HepG2 (cell line): ENCODE measurements at regions not wholly inside any gene's neighbourhood (a gene's known extent, or its start where the extent isn't known, plus 50 kb on each side); places are given as distances from the start of the nearest gene placed in this dataset.

ENCODE experiments used
- ATAC-seq: fragments of 200-7000 bp; cut with Tn5 transposase; 3 replicates; pipeline ENCODE4 v1.9.1; 2020; ENCODE audit warnings: mild to moderate bottlenecking, moderate library complexity
- BruUV-seq: library from RNA; stranded (reverse); fragments of 400-500 nt; replicated peaks from 2 replicates; lab custom pipeline; 2021; lab: Mats Ljungman, UMichigan
- CTCF ChIA-PET: fragments of 300-600 bp; formaldehyde crosslinking; extraction: SDS; loops from one replicate; lab custom pipeline; 2021; ENCODE audit warnings: low total read pairs, inconsistent platforms, low intra/inter-chr PET ratio; lab: Yijun Ruan, JAX
- POLR2A ChIA-PET: fragments of 350-600 bp; sonication (Branson Sonifier 250); formaldehyde crosslinking; loops from one replicate; lab custom pipeline; 2020; ENCODE audit warnings: antibody characterized with exemption, inconsistent platforms; lab: Yijun Ruan, JAX
- DNase-seq: peaks from one replicate; pipeline ENCODE4 v3.0.0-alpha.2; 2015; ENCODE audit warnings: low spot score
- FAIRE-seq: peaks from 3 replicates; lab custom pipeline; 2011; peaks lifted over from hg19 to GRCh38; lab: Jason Lieb, UNC
- H2AFZ ChIP-seq: one replicate; pipeline ENCODE4 v1.6.1; 2011; ENCODE audit warnings: low read length, inconsistent platforms
- H3K27ac ChIP-seq: fragments of 300-600 bp; 3 replicates; pipeline ENCODE4 v1.8.0; 2011; ENCODE audit warnings: mixed run types, mild to moderate bottlenecking, mixed read lengths, low read length, inconsistent platforms; ENCODE audit not compliant: insufficient read depth; ENCODE audit errors: extremely low read length
- H3K27me3 ChIP-seq, 2 experiments: fragments of 200-600 bp in 1 of 2; 2 replicates in 1 of 2; 3 replicates in 1 of 2; pipeline versions ENCODE4 v1.6.0 to v1.8.0; 2011; ENCODE audit warnings: low read length in 2 of 2, mild to moderate bottlenecking in 2 of 2, moderate library complexity in 2 of 2, inconsistent platforms in 1 of 2; ENCODE audit not compliant: insufficient read depth in 2 of 2, control insufficient read depth in 1 of 2
- H3K36me3 ChIP-seq, 2 experiments: fragments of 200-600 bp in 1 of 2; replicated peaks in 1 of 2; 2 replicates in 1 of 2; 3 replicates in 1 of 2; pipeline versions ENCODE4 v1.5.1 to v1.8.0; 2011; ENCODE audit warnings: low read length in 2 of 2, inconsistent platforms in 1 of 2; ENCODE audit not compliant: insufficient read depth in 2 of 2, control insufficient read depth in 1 of 2
- H3K4me1 ChIP-seq: 2 replicates; pipeline ENCODE4 v1.5.1; 2012; ENCODE audit warnings: low read length, inconsistent platforms; ENCODE audit not compliant: insufficient read depth
- H3K4me2 ChIP-seq: 2 replicates; pipeline ENCODE4 v1.6.0; 2011; ENCODE audit warnings: low read depth, low read length, inconsistent platforms
- H3K4me3 ChIP-seq, 3 experiments: fragments of 200-600 bp in 1 of 3; sonication (generic), shearing (Covaris generic) in 1 of 3; replicated peaks in 1 of 3; 2 replicates each; pipeline ENCODE4 v1.5.1; 2011 to 2016; ENCODE audit warnings: low read length in 3 of 3, inconsistent platforms in 2 of 3, low read depth in 2 of 3, mild to moderate bottlenecking in 2 of 3, control low read depth in 1 of 3, mixed read lengths in 1 of 3; ENCODE audit not compliant: insufficient read depth in 1 of 3
- H3K79me2 ChIP-seq: one replicate; pipeline ENCODE4 v1.6.1; 2011; ENCODE audit warnings: low read length, inconsistent platforms; ENCODE audit not compliant: insufficient read depth
- H3K9ac ChIP-seq: 2 replicates; pipeline ENCODE4 v1.6.0; 2011; ENCODE audit warnings: mild to moderate bottlenecking, low read depth, low read length, inconsistent platforms; ENCODE audit not compliant: insufficient read depth
- H3K9me3 ChIP-seq: 2 replicates; pipeline ENCODE4 v1.5.1; 2012; ENCODE audit warnings: mild to moderate bottlenecking, low read length
- H4K20me1 ChIP-seq: 2 replicates; pipeline ENCODE4 v1.6.0; 2011; ENCODE audit warnings: inconsistent platforms, mild to moderate bottlenecking, low read length, moderate library complexity; ENCODE audit not compliant: insufficient read depth
- ATF1 ChIP-seq: IDR thresholded peaks from 2 replicates; pipeline ENCODE4 v1.6.1; 2016; ENCODE audit warnings: mild to moderate bottlenecking, control low read depth
- FIP1L1 ChIP-seq: fragments of 200-400 bp; formaldehyde crosslinking; IDR thresholded peaks from 2 replicates; pipeline ENCODE4 v1.6.1; 2018; ENCODE audit warnings: low read depth, mild to moderate bottlenecking, low read length, moderate library complexity, borderline replicate concordance; ENCODE audit not compliant: insufficient read depth
- JDP2 ChIP-seq: sonication (generic); formaldehyde crosslinking; IDR thresholded peaks from 2 replicates; pipeline ENCODE4 v1.8.1; 2022; ENCODE audit warnings: missing genetic modification reagents, borderline replicate concordance
- JUNB ChIP-seq: sonication (generic); formaldehyde crosslinking; IDR thresholded peaks from 2 replicates; pipeline ENCODE4 v1.8.0; 2022; ENCODE audit warnings: missing genetic modification reagents, mild to moderate bottlenecking, borderline replicate concordance
- KLF6 ChIP-seq: IDR thresholded peaks from 2 replicates; pipeline ENCODE4 v1.8.0; 2016; ENCODE audit warnings: missing biosample characterization, missing genetic modification reagents
- LCORL ChIP-seq, 2 experiments: fragments of 450-650 bp in 1 of 2; sonication (generic) in 1 of 2; formaldehyde crosslinking in 1 of 2; IDR thresholded peaks; 2 replicates each; pipeline versions ENCODE4 v1.5.0 to v1.6.1; 2017 to 2020; ENCODE audit warnings: antibody characterized with exemption in 1 of 2, missing genetic modification reagents in 1 of 2
- NR1H2 ChIP-seq: sonication (generic); formaldehyde crosslinking; IDR thresholded peaks from 2 replicates; pipeline ENCODE4 v1.8.1; 2022; ENCODE audit warnings: low read depth, missing genetic modification reagents, borderline replicate concordance
- RFX5 ChIP-seq: IDR thresholded peaks from 2 replicates; pipeline ENCODE4 v1.6.1; 2011; ENCODE audit warnings: low read depth, low read length, improper control_type of control experiment
- ZNF484 ChIP-seq: sonication (generic); formaldehyde crosslinking; IDR thresholded peaks from 2 replicates; pipeline ENCODE4 v1.5.1; 2020; ENCODE audit warnings: mild to moderate bottlenecking, low read depth, missing genetic modification reagents, borderline replicate concordance
- ZNF496 ChIP-seq: sonication (generic); formaldehyde crosslinking; IDR thresholded peaks from 2 replicates; pipeline ENCODE4 v1.8.1; 2023; ENCODE audit warnings: mild to moderate bottlenecking, moderate library complexity, missing genetic modification reagents; ENCODE audit not compliant: insufficient replicate concordance
- WGBS: methylation state at CpG from one replicate; pipeline ENCODE4 v1.1.6; 2017; ENCODE audit warnings: low lambda C conversion rate; 5-methylcytosine and 5-hydroxymethylcytosine counted together
- in situ Hi-C: cut with HindIII; loops from 2 replicates; pipeline ENCODE4 v1.10.0; 2017; ENCODE audit warnings: low pct_unique_long_range_greater_than_20kb; ENCODE audit not compliant: extremely low pct_ligation_motif_present
- intact Hi-C: fragments of 100-400 bp; cut with micrococcal nuclease; formaldehyde crosslinking; loops from one replicate; pipeline ENCODE4 v1.10.0; 2022; ENCODE audit not compliant: unreplicated experiment
- TF ChIP-seq, protein P1 (sequence below): sonication (generic); formaldehyde crosslinking; IDR thresholded peaks from 2 replicates; pipeline ENCODE4 v1.4.0; 2020; ENCODE audit warnings: missing genetic modification reagents, mild to moderate bottlenecking, borderline replicate concordance
- TF ChIP-seq, protein P2 (sequence below): sonication (generic); formaldehyde crosslinking; IDR thresholded peaks from 2 replicates; pipeline ENCODE4 v1.4.0; 2020; ENCODE audit warnings: missing genetic modification reagents, borderline replicate concordance
- TF ChIP-seq, protein P3 (sequence below): sonication (generic); formaldehyde crosslinking; IDR thresholded peaks from 2 replicates; pipeline ENCODE4 v1.8.0; 2022; ENCODE audit warnings: mild to moderate bottlenecking, missing genetic modification reagents, borderline replicate concordance
- TF ChIP-seq, protein P4 (sequence below): sonication (generic); formaldehyde crosslinking; IDR thresholded peaks from 2 replicates; pipeline ENCODE4 v1.9.0; 2021; ENCODE audit warnings: missing genetic modification reagents, mild to moderate bottlenecking, borderline replicate concordance

DNA sequence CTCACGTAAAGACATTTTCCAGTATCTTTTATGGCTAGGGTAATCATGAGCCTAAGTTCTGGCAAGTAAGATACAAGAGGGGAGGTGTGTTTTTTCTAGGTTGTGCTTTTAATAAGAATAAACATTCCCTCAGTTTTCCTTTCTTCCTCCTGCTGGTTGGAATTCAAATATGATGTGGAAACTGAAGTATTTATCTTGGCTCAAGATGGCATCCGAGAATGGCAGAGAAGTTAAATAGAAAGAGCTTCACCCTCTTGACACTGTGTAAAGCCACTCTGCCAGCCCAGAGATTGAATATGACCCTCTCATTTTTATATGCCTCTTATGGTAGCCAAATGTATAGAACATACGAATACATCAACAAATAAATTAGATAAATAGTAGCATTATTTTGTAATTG is 438.4 kb downstream of the ISL1 start:
- H3K9me3 ChIP-seq, result no peaks in the 10 kb centered on the region
- ChIA-PET POLR2A (no interaction called here), CTCF (no interaction called here)
- H3K4me2 ChIP-seq, result no peak overlapping the region
- no peak for FAIRE-seq
- no peaks in the 10 kb centered on the region for H3K27me3 ChIP-seq
- TF ChIP-seq, protein P1, sequence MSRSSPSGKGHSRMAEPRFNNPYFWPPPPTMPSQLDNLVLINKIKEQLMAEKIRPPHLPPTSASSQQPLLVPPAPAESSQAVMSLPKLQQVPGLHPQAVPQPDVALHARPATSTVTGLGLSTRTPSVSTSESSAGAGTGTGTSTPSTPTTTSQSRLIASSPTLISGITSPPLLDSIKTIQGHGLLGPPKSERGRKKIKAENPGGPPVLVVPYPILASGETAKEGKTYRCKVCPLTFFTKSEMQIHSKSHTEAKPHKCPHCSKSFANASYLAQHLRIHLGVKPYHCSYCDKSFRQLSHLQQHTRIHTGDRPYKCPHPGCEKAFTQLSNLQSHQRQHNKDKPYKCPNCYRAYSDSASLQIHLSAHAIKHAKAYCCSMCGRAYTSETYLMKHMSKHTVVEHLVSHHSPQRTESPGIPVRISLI (CRISPR knock-in tag), result no peak
- TF ChIP-seq ZNF484 (CRISPR knock-in tag) (no peak), LCORL (IDR thresholded peaks at IDR 0.05) (no peak), LCORL (CRISPR knock-in tag; IDR thresholded peaks at IDR 0.05) (no peak), ATF1 (CRISPR knock-in tag) (no peak), JUNB (CRISPR knock-in tag) (no peak), ZNF496 (CRISPR knock-in tag) (no peak), NR1H2 (CRISPR knock-in tag) (no peak), JDP2 (CRISPR knock-in tag) (no peak), KLF6 (CRISPR knock-in tag) (no peak), RFX5 (no peak), FIP1L1 (no peak)
- TF ChIP-seq, protein P2, sequence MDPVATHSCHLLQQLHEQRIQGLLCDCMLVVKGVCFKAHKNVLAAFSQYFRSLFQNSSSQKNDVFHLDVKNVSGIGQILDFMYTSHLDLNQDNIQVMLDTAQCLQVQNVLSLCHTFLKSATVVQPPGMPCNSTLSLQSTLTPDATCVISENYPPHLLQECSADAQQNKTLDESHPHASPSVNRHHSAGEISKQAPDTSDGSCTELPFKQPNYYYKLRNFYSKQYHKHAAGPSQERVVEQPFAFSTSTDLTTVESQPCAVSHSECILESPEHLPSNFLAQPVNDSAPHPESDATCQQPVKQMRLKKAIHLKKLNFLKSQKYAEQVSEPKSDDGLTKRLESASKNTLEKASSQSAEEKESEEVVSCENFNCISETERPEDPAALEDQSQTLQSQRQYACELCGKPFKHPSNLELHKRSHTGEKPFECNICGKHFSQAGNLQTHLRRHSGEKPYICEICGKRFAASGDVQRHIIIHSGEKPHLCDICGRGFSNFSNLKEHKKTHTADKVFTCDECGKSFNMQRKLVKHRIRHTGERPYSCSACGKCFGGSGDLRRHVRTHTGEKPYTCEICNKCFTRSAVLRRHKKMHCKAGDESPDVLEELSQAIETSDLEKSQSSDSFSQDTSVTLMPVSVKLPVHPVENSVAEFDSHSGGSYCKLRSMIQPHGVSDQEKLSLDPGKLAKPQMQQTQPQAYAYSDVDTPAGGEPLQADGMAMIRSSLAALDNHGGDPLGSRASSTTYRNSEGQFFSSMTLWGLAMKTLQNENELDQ (CRISPR knock-in tag), result no peak
- TF ChIP-seq, protein P3, sequence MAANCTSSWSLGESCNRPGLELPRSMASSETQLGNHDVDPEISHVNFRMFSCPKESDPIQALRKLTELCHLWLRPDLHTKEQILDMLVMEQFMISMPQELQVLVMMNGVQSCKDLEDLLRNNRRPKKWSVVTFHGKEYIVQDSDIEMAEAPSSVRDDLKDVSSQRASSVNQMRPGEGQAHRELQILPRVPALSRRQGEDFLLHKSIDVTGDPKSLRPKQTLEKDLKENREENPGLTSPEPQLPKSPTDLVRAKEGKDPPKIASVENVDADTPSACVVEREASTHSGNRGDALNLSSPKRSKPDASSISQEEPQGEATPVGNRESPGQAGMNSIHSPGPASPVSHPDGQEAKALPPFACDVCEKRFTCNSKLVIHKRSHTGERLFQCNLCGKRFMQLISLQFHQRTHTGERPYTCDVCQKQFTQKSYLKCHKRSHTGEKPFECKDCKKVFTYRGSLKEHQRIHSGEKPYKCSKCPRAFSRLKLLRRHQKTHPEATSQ, result no peak
- TF ChIP-seq, protein P4, sequence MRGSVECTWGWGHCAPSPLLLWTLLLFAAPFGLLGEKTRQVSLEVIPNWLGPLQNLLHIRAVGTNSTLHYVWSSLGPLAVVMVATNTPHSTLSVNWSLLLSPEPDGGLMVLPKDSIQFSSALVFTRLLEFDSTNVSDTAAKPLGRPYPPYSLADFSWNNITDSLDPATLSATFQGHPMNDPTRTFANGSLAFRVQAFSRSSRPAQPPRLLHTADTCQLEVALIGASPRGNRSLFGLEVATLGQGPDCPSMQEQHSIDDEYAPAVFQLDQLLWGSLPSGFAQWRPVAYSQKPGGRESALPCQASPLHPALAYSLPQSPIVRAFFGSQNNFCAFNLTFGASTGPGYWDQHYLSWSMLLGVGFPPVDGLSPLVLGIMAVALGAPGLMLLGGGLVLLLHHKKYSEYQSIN (CRISPR knock-in tag), result no peak
- BruUV-seq, result no TSS peak
- intact Hi-C loops, result no loop called here
- no peak overlapping the region for H3K4me3 ChIP-seq
- no peaks in the 10 kb centered on the region for H3K4me1 ChIP-seq
- WGBS, result 0% methylated on average over 3 of the region's 3 CpGs
- no peak for ATAC-seq
- H2AFZ ChIP-seq, result no peak overlapping the region
- no peaks in the 10 kb centered on the region for H3K79me2 ChIP-seq
- H4K20me1 ChIP-seq, result no peaks in the 10 kb centered on the region
- no peak overlapping the region for H3K27ac ChIP-seq
- H3K36me3 ChIP-seq, result no peaks in the 10 kb centered on the region
- H3K9ac ChIP-seq, result no peak overlapping the region
- DNase-seq, result no peak
- in situ Hi-C loops, result no loop called here
